ENCODE measurements at regions not wholly inside any gene's neighbourhood (a gene's known extent, or its start where the extent isn't known, plus 50 kb on each side); places are given as distances from the start of the nearest gene placed in this dataset.

GRCh38 chr6:25010902-25011625 is 75.3 kb upstream of the RIPOR2 start:
- no peaks in the 10 kb centered on the region for H3K9me3 ChIP-seq (ENCODE audit: low read length)
- peaks cover 0 to 3% of the 10 kb centered on the region in 2 experiments; a peak in 2 of 5 replicates for H3K27me3 ChIP-seq (ENCODE audit: control insufficient read depth in 1 of 2, insufficient read depth in 2 of 2, low read length in 2 of 2)
- ATAC-seq (no peak), FAIRE-seq (no peak), DNase-seq (ENCODE audit: low spot score) (no peak)
- no peaks in the 10 kb centered on the region for H3K79me2 ChIP-seq (ENCODE audit: insufficient read depth, low read length)
- POLR2A ChIA-PET = no interaction called here
- no peaks in the 10 kb centered on the region for H4K20me1 ChIP-seq (ENCODE audit: insufficient read depth, low read length)
- in situ Hi-C loops (cut with HindIII; ENCODE audit: extremely low pct_ligation_motif_present, low pct_unique_long_range_greater_than_20kb) (no loop called here), intact Hi-C loops (cut with micrococcal nuclease; ENCODE audit: unreplicated experiment) (no loop called here)
- no peak overlapping the region for H3K4me2 ChIP-seq (ENCODE audit: low read depth, low read length)
- H3K4me1 ChIP-seq (ENCODE audit: insufficient read depth, low read length) = no peaks in the 10 kb centered on the region
- no peak overlapping the region for H3K4me3 ChIP-seq (replicated peaks in 1 of 3; ENCODE audit: insufficient read depth in 1 of 3, low read depth in 2 of 3, low read length in 3 of 3)
- WGBS (ENCODE audit: low lambda C conversion rate) = 22% methylated on average over 3 of the region's 3 CpGs
- no peak overlapping the region for H3K9ac ChIP-seq (ENCODE audit: insufficient read depth, low read depth, low read length)
- TF ChIP-seq BCLAF1 (IDR thresholded peaks at IDR 0.05) (no peak), ZKSCAN5 (CRISPR knock-in tag; IDR thresholded peaks at IDR 0.05) (no peak), ZNF816 (CRISPR knock-in tag; IDR thresholded peaks at IDR 0.05; ENCODE audit: borderline replicate concordance) (no peak), DNMT1 (CRISPR knock-in tag; IDR thresholded peaks at IDR 0.05) (no peak), ZNF598 (CRISPR knock-in tag; IDR thresholded peaks at IDR 0.05; ENCODE audit: borderline replicate concordance) (no peak), GATAD1 (CRISPR knock-in tag; IDR thresholded peaks at IDR 0.05) (no peak), ZUFSP (CRISPR knock-in tag; IDR thresholded peaks at IDR 0.05; ENCODE audit: borderline replicate concordance) (no peak), NKX3-1 (CRISPR knock-in tag; IDR thresholded peaks at IDR 0.05) (no peak), CHD4 (IDR thresholded peaks at IDR 0.05; ENCODE audit: borderline replicate concordance, low read length) (no peak), ZNF792 (CRISPR knock-in tag; IDR thresholded peaks at IDR 0.05) (no peak), KAT7 (CRISPR knock-in tag; IDR thresholded peaks at IDR 0.05; ENCODE audit: borderline replicate concordance) (no peak), ZNF253 (CRISPR knock-in tag; IDR thresholded peaks at IDR 0.05; ENCODE audit: borderline replicate concordance) (no peak), HOXD1 (CRISPR knock-in tag; IDR thresholded peaks at IDR 0.05) (no peak), NCOR1 (IDR thresholded peaks at IDR 0.05; ENCODE audit: borderline replicate concordance, low read length) (no peak), SMYD3 (CRISPR knock-in tag; IDR thresholded peaks at IDR 0.05) (no peak)
- H3K36me3 ChIP-seq (replicated peaks in 1 of 2; ENCODE audit: control insufficient read depth in 1 of 2, insufficient read depth in 2 of 2, low read length in 2 of 2) = no peaks in the 10 kb centered on the region
- H3K27ac ChIP-seq (ENCODE audit: extremely low read length, insufficient read depth, low read length) = no peak overlapping the region
- BruUV-seq (replicated peaks) = no TSS peak
- CTCF ChIA-PET (ENCODE audit: low intra/inter-chr PET ratio, low total read pairs) = no interaction called here
- no peak overlapping the region for H2AFZ ChIP-seq (ENCODE audit: low read length)
